HCT116 (cell line): ENCODE measurements at regions not wholly inside any gene's neighbourhood (a gene's known extent, or its start where the extent isn't known, plus 50 kb on each side); places are given as distances from the start of the nearest gene placed in this dataset.

ENCODE experiments used
- CEBPB ChIP-seq: IDR thresholded peaks from 2 replicates; pipeline ENCODE4 v1.6.1; 2012; ENCODE audit warnings: low read depth
- EZH2phosphoT487 ChIP-seq: fragments of 200-600 bp; IDR thresholded peaks from 2 replicates; pipeline ENCODE4 v1.6.1; 2018; ENCODE audit warnings: antibody characterized with exemption, borderline replicate concordance
- FOSL1 ChIP-seq: IDR thresholded peaks from 2 replicates; pipeline ENCODE4 v1.6.1; 2012; ENCODE audit warnings: low read depth
- POLR2A ChIP-seq: IDR thresholded peaks from 2 replicates; pipeline ENCODE4 v1.7.0; 2011; ENCODE audit warnings: borderline replicate concordance; ENCODE audit not compliant: insufficient read depth, insufficient read length; ENCODE audit errors: extremely low read depth
- POLR2AphosphoS5 ChIP-seq: IDR thresholded peaks from 2 replicates; pipeline ENCODE4 v1.6.1; 2011; ENCODE audit warnings: mild to moderate bottlenecking, low read depth, low read length, moderate library complexity
- SP1 ChIP-seq: IDR thresholded peaks from 2 replicates; pipeline ENCODE4 v1.6.1; 2012; ENCODE audit warnings: low read depth
- TCF7L2 ChIP-seq: IDR thresholded peaks from 2 replicates; pipeline ENCODE4 v1.7.0; 2011; ENCODE audit warnings: borderline replicate concordance, inconsistent platforms; ENCODE audit not compliant: insufficient read depth, insufficient read length; ENCODE audit errors: extremely low read depth
- TF ChIP-seq, protein P1 (sequence below), 3 experiments: fragments of 200-600 bp in 1 of 3; sonication (generic) in 1 of 3; IDR thresholded peaks in 2 of 3; conservative IDR thresholded peaks in 1 of 3; 2 replicates each; pipeline ENCODE4 v1.5.1; 2012 to 2017; ENCODE audit warnings: low read depth in 2 of 3, low read length in 2 of 3, antibody characterized with exemption in 1 of 3, borderline replicate concordance in 1 of 3, control low read depth in 1 of 3, mild to moderate bottlenecking in 1 of 3, mixed read lengths in 1 of 3, mixed run types in 1 of 3, moderate library complexity in 1 of 3; ENCODE audit not compliant: insufficient read depth in 1 of 3
- TF ChIP-seq, protein P2 (sequence below): IDR thresholded peaks from 2 replicates; pipeline ENCODE4 v1.6.1; 2011; ENCODE audit warnings: mild to moderate bottlenecking, low read length, moderate library complexity; ENCODE audit not compliant: insufficient replicate concordance; ENCODE audit errors: extremely low read depth
- TF ChIP-seq, protein P3 (sequence below): IDR thresholded peaks from 2 replicates; pipeline ENCODE4 v1.6.1; 2012; ENCODE audit warnings: low read depth
- TF ChIP-seq, protein P4 (sequence below): IDR thresholded peaks from 2 replicates; pipeline ENCODE4 v1.6.1; 2012

DNA sequence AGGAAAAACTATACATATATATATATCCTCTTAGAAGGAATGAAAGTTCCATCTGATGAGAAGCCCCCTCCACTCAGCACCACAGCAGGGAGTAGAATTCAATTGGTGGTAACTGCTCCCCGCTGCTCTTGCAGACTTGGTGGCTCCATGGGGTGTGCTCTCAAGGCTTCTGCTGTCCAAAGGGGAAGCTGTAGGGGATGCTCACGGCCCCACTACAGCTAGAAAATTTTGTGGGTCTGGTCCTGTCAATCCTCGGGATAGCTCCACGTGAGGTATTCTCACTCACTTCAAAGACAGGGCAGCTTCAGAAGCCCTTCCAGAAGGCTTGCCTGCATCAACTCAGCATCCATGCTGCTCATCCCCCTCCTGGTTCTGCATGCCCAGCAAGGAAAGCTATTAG is 247.2 kb downstream of the CETN3 start:
- TF ChIP-seq POLR2AphosphoS5 (no peak), TCF7L2 (no peak), FOSL1 (no peak), CEBPB (no peak), POLR2A (no peak), SP1 (no peak), EZH2phosphoT487 (no peak)
- TF ChIP-seq, protein P1, sequence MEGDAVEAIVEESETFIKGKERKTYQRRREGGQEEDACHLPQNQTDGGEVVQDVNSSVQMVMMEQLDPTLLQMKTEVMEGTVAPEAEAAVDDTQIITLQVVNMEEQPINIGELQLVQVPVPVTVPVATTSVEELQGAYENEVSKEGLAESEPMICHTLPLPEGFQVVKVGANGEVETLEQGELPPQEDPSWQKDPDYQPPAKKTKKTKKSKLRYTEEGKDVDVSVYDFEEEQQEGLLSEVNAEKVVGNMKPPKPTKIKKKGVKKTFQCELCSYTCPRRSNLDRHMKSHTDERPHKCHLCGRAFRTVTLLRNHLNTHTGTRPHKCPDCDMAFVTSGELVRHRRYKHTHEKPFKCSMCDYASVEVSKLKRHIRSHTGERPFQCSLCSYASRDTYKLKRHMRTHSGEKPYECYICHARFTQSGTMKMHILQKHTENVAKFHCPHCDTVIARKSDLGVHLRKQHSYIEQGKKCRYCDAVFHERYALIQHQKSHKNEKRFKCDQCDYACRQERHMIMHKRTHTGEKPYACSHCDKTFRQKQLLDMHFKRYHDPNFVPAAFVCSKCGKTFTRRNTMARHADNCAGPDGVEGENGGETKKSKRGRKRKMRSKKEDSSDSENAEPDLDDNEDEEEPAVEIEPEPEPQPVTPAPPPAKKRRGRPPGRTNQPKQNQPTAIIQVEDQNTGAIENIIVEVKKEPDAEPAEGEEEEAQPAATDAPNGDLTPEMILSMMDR (IDR thresholded peaks at IDR 0.05 in 2 of 3, conservative IDR thresholded peaks at IDR 0.05 in 1 of 3; ENCODE audit: borderline replicate concordance in 1 of 3, insufficient read depth in 1 of 3, low read depth in 2 of 3, low read length in 2 of 3), result no peak
- TF ChIP-seq, protein P2, sequence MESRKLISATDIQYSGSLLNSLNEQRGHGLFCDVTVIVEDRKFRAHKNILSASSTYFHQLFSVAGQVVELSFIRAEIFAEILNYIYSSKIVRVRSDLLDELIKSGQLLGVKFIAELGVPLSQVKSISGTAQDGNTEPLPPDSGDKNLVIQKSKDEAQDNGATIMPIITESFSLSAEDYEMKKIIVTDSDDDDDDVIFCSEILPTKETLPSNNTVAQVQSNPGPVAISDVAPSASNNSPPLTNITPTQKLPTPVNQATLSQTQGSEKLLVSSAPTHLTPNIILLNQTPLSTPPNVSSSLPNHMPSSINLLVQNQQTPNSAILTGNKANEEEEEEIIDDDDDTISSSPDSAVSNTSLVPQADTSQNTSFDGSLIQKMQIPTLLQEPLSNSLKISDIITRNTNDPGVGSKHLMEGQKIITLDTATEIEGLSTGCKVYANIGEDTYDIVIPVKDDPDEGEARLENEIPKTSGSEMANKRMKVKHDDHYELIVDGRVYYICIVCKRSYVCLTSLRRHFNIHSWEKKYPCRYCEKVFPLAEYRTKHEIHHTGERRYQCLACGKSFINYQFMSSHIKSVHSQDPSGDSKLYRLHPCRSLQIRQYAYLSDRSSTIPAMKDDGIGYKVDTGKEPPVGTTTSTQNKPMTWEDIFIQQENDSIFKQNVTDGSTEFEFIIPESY, result no peak
- TF ChIP-seq, protein P3, sequence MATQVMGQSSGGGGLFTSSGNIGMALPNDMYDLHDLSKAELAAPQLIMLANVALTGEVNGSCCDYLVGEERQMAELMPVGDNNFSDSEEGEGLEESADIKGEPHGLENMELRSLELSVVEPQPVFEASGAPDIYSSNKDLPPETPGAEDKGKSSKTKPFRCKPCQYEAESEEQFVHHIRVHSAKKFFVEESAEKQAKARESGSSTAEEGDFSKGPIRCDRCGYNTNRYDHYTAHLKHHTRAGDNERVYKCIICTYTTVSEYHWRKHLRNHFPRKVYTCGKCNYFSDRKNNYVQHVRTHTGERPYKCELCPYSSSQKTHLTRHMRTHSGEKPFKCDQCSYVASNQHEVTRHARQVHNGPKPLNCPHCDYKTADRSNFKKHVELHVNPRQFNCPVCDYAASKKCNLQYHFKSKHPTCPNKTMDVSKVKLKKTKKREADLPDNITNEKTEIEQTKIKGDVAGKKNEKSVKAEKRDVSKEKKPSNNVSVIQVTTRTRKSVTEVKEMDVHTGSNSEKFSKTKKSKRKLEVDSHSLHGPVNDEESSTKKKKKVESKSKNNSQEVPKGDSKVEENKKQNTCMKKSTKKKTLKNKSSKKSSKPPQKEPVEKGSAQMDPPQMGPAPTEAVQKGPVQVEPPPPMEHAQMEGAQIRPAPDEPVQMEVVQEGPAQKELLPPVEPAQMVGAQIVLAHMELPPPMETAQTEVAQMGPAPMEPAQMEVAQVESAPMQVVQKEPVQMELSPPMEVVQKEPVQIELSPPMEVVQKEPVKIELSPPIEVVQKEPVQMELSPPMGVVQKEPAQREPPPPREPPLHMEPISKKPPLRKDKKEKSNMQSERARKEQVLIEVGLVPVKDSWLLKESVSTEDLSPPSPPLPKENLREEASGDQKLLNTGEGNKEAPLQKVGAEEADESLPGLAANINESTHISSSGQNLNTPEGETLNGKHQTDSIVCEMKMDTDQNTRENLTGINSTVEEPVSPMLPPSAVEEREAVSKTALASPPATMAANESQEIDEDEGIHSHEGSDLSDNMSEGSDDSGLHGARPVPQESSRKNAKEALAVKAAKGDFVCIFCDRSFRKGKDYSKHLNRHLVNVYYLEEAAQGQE, result no peak
- TF ChIP-seq, protein P4, sequence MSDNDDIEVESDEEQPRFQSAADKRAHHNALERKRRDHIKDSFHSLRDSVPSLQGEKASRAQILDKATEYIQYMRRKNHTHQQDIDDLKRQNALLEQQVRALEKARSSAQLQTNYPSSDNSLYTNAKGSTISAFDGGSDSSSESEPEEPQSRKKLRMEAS, result no peak
